ENCODE measurements at regions not wholly inside any gene's neighbourhood (a gene's known extent, or its start where the extent isn't known, plus 50 kb on each side); places are given as distances from the start of the nearest gene placed in this dataset.

DNA sequence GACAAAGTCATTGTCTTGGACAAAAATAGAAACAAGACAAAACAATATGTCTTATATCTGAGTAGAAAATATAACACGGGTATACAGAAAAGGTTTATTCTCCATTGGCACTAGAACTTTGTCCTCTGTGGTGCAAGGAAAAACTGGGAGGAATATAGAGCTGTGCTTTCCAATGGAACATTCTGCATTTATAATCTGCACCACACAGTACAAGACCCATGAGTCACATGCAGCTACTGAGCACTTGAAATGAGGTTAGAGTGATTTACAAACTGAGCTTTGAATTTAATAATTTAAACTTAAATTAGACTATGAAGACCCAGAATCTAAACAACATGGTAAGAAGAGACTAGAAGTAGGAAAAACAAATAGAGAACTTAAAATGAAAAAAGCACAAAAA is 86.1 kb downstream of the RAP2A start:
- TF ChIP-seq, protein P1, sequence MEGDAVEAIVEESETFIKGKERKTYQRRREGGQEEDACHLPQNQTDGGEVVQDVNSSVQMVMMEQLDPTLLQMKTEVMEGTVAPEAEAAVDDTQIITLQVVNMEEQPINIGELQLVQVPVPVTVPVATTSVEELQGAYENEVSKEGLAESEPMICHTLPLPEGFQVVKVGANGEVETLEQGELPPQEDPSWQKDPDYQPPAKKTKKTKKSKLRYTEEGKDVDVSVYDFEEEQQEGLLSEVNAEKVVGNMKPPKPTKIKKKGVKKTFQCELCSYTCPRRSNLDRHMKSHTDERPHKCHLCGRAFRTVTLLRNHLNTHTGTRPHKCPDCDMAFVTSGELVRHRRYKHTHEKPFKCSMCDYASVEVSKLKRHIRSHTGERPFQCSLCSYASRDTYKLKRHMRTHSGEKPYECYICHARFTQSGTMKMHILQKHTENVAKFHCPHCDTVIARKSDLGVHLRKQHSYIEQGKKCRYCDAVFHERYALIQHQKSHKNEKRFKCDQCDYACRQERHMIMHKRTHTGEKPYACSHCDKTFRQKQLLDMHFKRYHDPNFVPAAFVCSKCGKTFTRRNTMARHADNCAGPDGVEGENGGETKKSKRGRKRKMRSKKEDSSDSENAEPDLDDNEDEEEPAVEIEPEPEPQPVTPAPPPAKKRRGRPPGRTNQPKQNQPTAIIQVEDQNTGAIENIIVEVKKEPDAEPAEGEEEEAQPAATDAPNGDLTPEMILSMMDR (IDR thresholded peaks at IDR 0.05): no peak
- TF ChIP-seq EZH2phosphoT487 (IDR thresholded peaks at IDR 0.05; ENCODE audit: borderline replicate concordance, low read depth): no peak
- TF ChIP-seq, protein P2, sequence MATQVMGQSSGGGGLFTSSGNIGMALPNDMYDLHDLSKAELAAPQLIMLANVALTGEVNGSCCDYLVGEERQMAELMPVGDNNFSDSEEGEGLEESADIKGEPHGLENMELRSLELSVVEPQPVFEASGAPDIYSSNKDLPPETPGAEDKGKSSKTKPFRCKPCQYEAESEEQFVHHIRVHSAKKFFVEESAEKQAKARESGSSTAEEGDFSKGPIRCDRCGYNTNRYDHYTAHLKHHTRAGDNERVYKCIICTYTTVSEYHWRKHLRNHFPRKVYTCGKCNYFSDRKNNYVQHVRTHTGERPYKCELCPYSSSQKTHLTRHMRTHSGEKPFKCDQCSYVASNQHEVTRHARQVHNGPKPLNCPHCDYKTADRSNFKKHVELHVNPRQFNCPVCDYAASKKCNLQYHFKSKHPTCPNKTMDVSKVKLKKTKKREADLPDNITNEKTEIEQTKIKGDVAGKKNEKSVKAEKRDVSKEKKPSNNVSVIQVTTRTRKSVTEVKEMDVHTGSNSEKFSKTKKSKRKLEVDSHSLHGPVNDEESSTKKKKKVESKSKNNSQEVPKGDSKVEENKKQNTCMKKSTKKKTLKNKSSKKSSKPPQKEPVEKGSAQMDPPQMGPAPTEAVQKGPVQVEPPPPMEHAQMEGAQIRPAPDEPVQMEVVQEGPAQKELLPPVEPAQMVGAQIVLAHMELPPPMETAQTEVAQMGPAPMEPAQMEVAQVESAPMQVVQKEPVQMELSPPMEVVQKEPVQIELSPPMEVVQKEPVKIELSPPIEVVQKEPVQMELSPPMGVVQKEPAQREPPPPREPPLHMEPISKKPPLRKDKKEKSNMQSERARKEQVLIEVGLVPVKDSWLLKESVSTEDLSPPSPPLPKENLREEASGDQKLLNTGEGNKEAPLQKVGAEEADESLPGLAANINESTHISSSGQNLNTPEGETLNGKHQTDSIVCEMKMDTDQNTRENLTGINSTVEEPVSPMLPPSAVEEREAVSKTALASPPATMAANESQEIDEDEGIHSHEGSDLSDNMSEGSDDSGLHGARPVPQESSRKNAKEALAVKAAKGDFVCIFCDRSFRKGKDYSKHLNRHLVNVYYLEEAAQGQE (IDR thresholded peaks at IDR 0.05; ENCODE audit: low read depth, low read length): no peak
- TF ChIP-seq SIN3A (IDR thresholded peaks at IDR 0.05; ENCODE audit: borderline replicate concordance, low read depth, low read length): no peak
- TF ChIP-seq FOXM1 (IDR thresholded peaks at IDR 0.05; ENCODE audit: low read depth): no peak
- no peak for TF ChIP-seq POLR2AphosphoS5 (IDR thresholded peaks at IDR 0.05; ENCODE audit: low read depth, low read length)
- TF ChIP-seq YY1 (IDR thresholded peaks at IDR 0.05; ENCODE audit: low read depth): no peak
- TF ChIP-seq, protein P3, sequence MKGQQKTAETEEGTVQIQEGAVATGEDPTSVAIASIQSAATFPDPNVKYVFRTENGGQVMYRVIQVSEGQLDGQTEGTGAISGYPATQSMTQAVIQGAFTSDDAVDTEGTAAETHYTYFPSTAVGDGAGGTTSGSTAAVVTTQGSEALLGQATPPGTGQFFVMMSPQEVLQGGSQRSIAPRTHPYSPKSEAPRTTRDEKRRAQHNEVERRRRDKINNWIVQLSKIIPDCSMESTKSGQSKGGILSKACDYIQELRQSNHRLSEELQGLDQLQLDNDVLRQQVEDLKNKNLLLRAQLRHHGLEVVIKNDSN (IDR thresholded peaks at IDR 0.05; ENCODE audit: borderline replicate concordance, low read depth): no peak
- TF ChIP-seq NRF1 (IDR thresholded peaks at IDR 0.05; ENCODE audit: low read depth, low read length): no peak
- no peak for TF ChIP-seq EP300 (IDR thresholded peaks at IDR 0.05; ENCODE audit: borderline replicate concordance in 1 of 2, low read depth in 1 of 2, low read length in 1 of 2)
- no peak for TF ChIP-seq MEF2A (IDR thresholded peaks at IDR 0.05; ENCODE audit: borderline replicate concordance, low read depth)
- TF ChIP-seq RXRA (IDR thresholded peaks at IDR 0.05; ENCODE audit: borderline replicate concordance, low read depth): no peak
